Astrocyte (in vitro differentiated cells and primary cell): ENCODE measurements at regions not wholly inside any gene's neighbourhood (a gene's known extent, or its start where the extent isn't known, plus 50 kb on each side); places are given as distances from the start of the nearest gene placed in this dataset.

Experiments used
- DNase-seq: peaks from one replicate; pipeline ENCODE4 v3.0.0-alpha.2; 2010; ENCODE audit warnings: low read depth
- FAIRE-seq: peaks from 2 replicates; lab custom pipeline; 2011; peaks lifted over from hg19 to GRCh38; lab: Jason Lieb, UNC
- H2AFZ ChIP-seq: 2 replicates; pipeline ENCODE4 v1.6.0; 2012; ENCODE audit warnings: low read depth, low read length, inconsistent platforms
- H3K27ac ChIP-seq: 2 replicates; pipeline ENCODE4 v1.5.1; 2011; ENCODE audit warnings: low read depth, low read length, inconsistent platforms
- H3K27me3 ChIP-seq: 2 replicates; pipeline ENCODE4 v1.6.0; 2011; ENCODE audit warnings: low read length, inconsistent platforms; ENCODE audit not compliant: insufficient read depth
- H3K36me3 ChIP-seq: 2 replicates; pipeline ENCODE4 v1.5.1; 2011; ENCODE audit warnings: low read length, inconsistent platforms; ENCODE audit not compliant: insufficient read depth
- H3K4me1 ChIP-seq: 2 replicates; pipeline ENCODE4 v1.5.1; 2011; ENCODE audit warnings: low read length, inconsistent platforms; ENCODE audit not compliant: insufficient read depth
- H3K4me2 ChIP-seq: 2 replicates; pipeline ENCODE4 v1.6.0; 2012; ENCODE audit warnings: low read length, inconsistent platforms
- H3K4me3 ChIP-seq: 2 replicates; pipeline ENCODE4 v1.5.1; 2011; ENCODE audit warnings: low read depth, mild to moderate bottlenecking, low read length, inconsistent platforms; ENCODE audit not compliant: insufficient read depth
- H3K79me2 ChIP-seq: 2 replicates; pipeline ENCODE4 v1.6.0; 2012; ENCODE audit warnings: mild to moderate bottlenecking, low read length, inconsistent platforms; ENCODE audit not compliant: insufficient read depth
- H3K9ac ChIP-seq: 2 replicates; pipeline ENCODE4 v1.6.0; 2012; ENCODE audit warnings: mild to moderate bottlenecking, low read length, inconsistent platforms
- H3K9me3 ChIP-seq: 2 replicates; pipeline ENCODE4 v1.5.1; 2012; ENCODE audit warnings: low read depth, mild to moderate bottlenecking, low read length, inconsistent platforms; ENCODE audit not compliant: insufficient read depth
- H4K20me1 ChIP-seq: 2 replicates; pipeline ENCODE4 v1.6.0; 2012; ENCODE audit warnings: low read length, inconsistent platforms; ENCODE audit not compliant: insufficient read depth
- H3K27ac Mint-ChIP-seq: one replicate; pipeline ENCODE4 v1.8.0; 2021; ENCODE audit warnings: mild to moderate bottlenecking, mixed read lengths; ENCODE audit not compliant: unreplicated experiment
- H3K27me3 Mint-ChIP-seq: one replicate; pipeline ENCODE4 v1.8.0; 2021; ENCODE audit warnings: low read depth, mixed read lengths; ENCODE audit not compliant: unreplicated experiment
- H3K36me3 Mint-ChIP-seq: one replicate; pipeline ENCODE4 v1.8.0; 2021; ENCODE audit warnings: low read depth, mixed read lengths; ENCODE audit not compliant: unreplicated experiment
- H3K4me1 Mint-ChIP-seq: one replicate; pipeline ENCODE4 v1.8.0; 2021; ENCODE audit warnings: low read depth, mixed read lengths; ENCODE audit not compliant: unreplicated experiment
- H3K4me3 Mint-ChIP-seq: one replicate; pipeline ENCODE4 v1.8.0; 2021; ENCODE audit warnings: mild to moderate bottlenecking, moderate library complexity, mixed read lengths; ENCODE audit not compliant: unreplicated experiment
- H3K9me3 Mint-ChIP-seq: one replicate; pipeline ENCODE4 v1.8.0; 2021; ENCODE audit warnings: mild to moderate bottlenecking, mixed read lengths; ENCODE audit not compliant: unreplicated experiment
- CTCF ChIP-seq: IDR thresholded peaks from 2 replicates; pipeline ENCODE4 v1.5.1; 2011; ENCODE audit warnings: low read depth, mild to moderate bottlenecking, inconsistent platforms, low read length, moderate library complexity; ENCODE audit not compliant: insufficient read depth
- EZH2 ChIP-seq: IDR thresholded peaks from 2 replicates; pipeline ENCODE4 v1.6.1; 2012; ENCODE audit warnings: mild to moderate bottlenecking, low read length, inconsistent platforms; ENCODE audit not compliant: insufficient read depth

GRCh38 chr10:56912043-56912442 is 551.0 kb upstream of the ZWINT start:
- Histone ChIP-seq H3K4me2 (no peak overlapping the region), H4K20me1 (no peaks in the 10 kb centered on the region), H3K79me2 (no peaks in the 10 kb centered on the region), H3K9me3 (peaks cover 3% of the 10 kb centered on the region), H3K27ac (no peak overlapping the region), H3K36me3 (no peaks in the 10 kb centered on the region), H3K4me3 (no peak overlapping the region), H2AFZ (no peak overlapping the region), H3K27me3 (no peaks in the 10 kb centered on the region), H3K4me1 (no peaks in the 10 kb centered on the region), H3K9ac (no peak overlapping the region)
- Mint-ChIP-seq H3K4me3 (no peak overlapping the region), H3K9me3 (no peaks in the 10 kb centered on the region), H3K27ac (no peak overlapping the region), H3K4me1 (no peaks in the 10 kb centered on the region), H3K27me3 (no peaks in the 10 kb centered on the region), H3K36me3 (no peaks in the 10 kb centered on the region)
- FAIRE-seq (no peak), DNase-seq (no peak)
- TF ChIP-seq CTCF, result no peak

- no peak overlapping the region for H3K9ac ChIP-seq
- H3K36me3 ChIP-seq, result no peaks in the 10 kb centered on the region
- Mint-ChIP-seq H3K4me1 (no peaks in the 10 kb centered on the region), H3K36me3 (no peaks in the 10 kb centered on the region), H3K9me3 (no peaks in the 10 kb centered on the region), H3K4me3 (no peak overlapping the region), H3K27ac (no peak overlapping the region), H3K27me3 (no peaks in the 10 kb centered on the region)
- no peaks in the 10 kb centered on the region for H3K79me2 ChIP-seq
- H2AFZ ChIP-seq, result no peak overlapping the region
- TF ChIP-seq CTCF (no peak), EZH2 (no peak)
- no peak for DNase-seq
- peaks cover 3% of the 10 kb centered on the region for H3K9me3 ChIP-seq
- no peak overlapping the region for H3K27ac ChIP-seq
- no peak overlapping the region for H3K4me2 ChIP-seq
- H4K20me1 ChIP-seq, result no peaks in the 10 kb centered on the region
- no peaks in the 10 kb centered on the region for H3K4me1 ChIP-seq
- H3K4me3 ChIP-seq, result no peak overlapping the region
- H3K27me3 ChIP-seq, result no peaks in the 10 kb centered on the region
- FAIRE-seq, result no peak
These were observed 544.0 kb upstream of the ZWINT start for GRCh38 chr10:56905051-56905450.

DNA sequence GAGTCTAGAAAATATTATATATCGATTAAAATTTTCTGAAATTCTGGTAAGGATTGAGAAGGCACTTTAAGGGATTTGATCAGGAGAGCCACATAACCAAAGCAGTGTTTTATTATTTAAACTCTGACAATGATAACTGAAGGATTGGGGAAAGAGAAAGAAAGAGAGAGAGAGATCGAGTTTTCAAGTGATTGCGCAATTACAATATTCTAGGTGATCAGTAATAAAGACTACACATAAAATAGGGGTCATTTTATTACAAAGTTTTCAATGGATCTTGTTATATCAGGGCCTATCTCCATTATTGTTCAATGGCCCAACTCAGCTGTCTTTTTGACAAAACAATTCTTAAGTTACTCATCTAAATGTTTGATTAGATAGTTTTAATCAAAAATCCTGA is 541.5 kb upstream of the ZWINT start:
- Mint-ChIP-seq H3K27me3 (no peaks in the 10 kb centered on the region), H3K4me1 (no peaks in the 10 kb centered on the region), H3K9me3 (no peaks in the 10 kb centered on the region), H3K27ac (no peak overlapping the region), H3K36me3 (no peaks in the 10 kb centered on the region), H3K4me3 (no peak overlapping the region)
- TF ChIP-seq EZH2 (no peak), CTCF (no peak)
- Histone ChIP-seq H3K4me2 (no peak overlapping the region), H3K79me2 (no peaks in the 10 kb centered on the region), H3K27ac (no peak overlapping the region), H3K4me1 (no peaks in the 10 kb centered on the region), H3K9me3 (no peaks in the 10 kb centered on the region), H2AFZ (no peak overlapping the region), H3K36me3 (no peaks in the 10 kb centered on the region), H3K4me3 (no peak overlapping the region), H3K27me3 (no peaks in the 10 kb centered on the region), H3K9ac (no peak overlapping the region), H4K20me1 (no peaks in the 10 kb centered on the region)
- DNase-seq (no peak), FAIRE-seq (no peak)
